ENCODE measurements at regions not wholly inside any gene's neighbourhood (a gene's known extent, or its start where the extent isn't known, plus 50 kb on each side); places are given as distances from the start of the nearest gene placed in this dataset.

GRCh38 chr12:59345406-59345805, 250.4 kb upstream of the SLC16A7 start:
- Histone ChIP-seq H3K27ac (ENCODE audit: insufficient read depth, low read length) (no peak overlapping the region), H3K4ac (ENCODE audit: low read depth, low read length) (no peak overlapping the region), H2BK5ac (ENCODE audit: low read depth, low read length, poor library complexity, severe bottlenecking) (no peak overlapping the region), H3K27me3 (ENCODE audit: control insufficient read depth, insufficient read depth, low read length) (no peaks in the 10 kb centered on the region), H3K79me1 (ENCODE audit: low read depth in 1 of 2, low read length in 2 of 2) (no peaks in the 10 kb centered on the region), H2AFZ (replicated peaks; ENCODE audit: low read length, poor library complexity) (no peak overlapping the region), H2BK120ac (ENCODE audit: low read depth, low read length) (no peak overlapping the region), H3K23ac (ENCODE audit: low read depth, low read length) (no peak overlapping the region), H3K9me1 (ENCODE audit: insufficient read depth, low read length) (no peaks in the 10 kb centered on the region), H2BK20ac (ENCODE audit: low read depth, low read length) (no peak overlapping the region), H3K56ac (ENCODE audit: extremely low read depth, insufficient read depth, low read length) (no peak overlapping the region), H2AK5ac (ENCODE audit: low read depth, low read length) (no peak overlapping the region), H3K4me3 (ENCODE audit: insufficient read depth, low read depth, low read length) (no peak overlapping the region), H3K9me3 (ENCODE audit: control insufficient read depth, insufficient read depth, low read length) (no peaks in the 10 kb centered on the region), H3K4me2 (ENCODE audit: low read depth, low read length) (no peak overlapping the region), H3K9ac (ENCODE audit: low read depth, low read length) (no peak overlapping the region), H4K20me1 (ENCODE audit: insufficient read depth, low read length) (no peaks in the 10 kb centered on the region), H4K5ac (ENCODE audit: low read depth, low read length) (no peak overlapping the region), H4K8ac (ENCODE audit: low read depth in 2 of 2, low read length in 2 of 2) (no peak overlapping the region), H3K4me1 (ENCODE audit: control insufficient read depth, insufficient read depth, low read length) (no peaks in the 10 kb centered on the region), H4K91ac (ENCODE audit: insufficient read depth, low read depth, low read length) (no peak overlapping the region), H3K36me3 (ENCODE audit: control insufficient read depth, insufficient read depth, low read length) (no peaks in the 10 kb centered on the region), H3K14ac (replicated peaks; ENCODE audit: low read depth, low read length) (no peak overlapping the region), H2BK15ac (ENCODE audit: low read depth, low read length) (no peak overlapping the region), H2AK9ac (replicated peaks; ENCODE audit: low read depth, low read length, poor library complexity) (no peak overlapping the region), H3K18ac (ENCODE audit: low read depth, low read length) (no peak overlapping the region)
- TF ChIP-seq BHLHE40 (IDR thresholded peaks at IDR 0.05; ENCODE audit: low read depth, low read length) (no peak), MXI1 (IDR thresholded peaks at IDR 0.05; ENCODE audit: borderline replicate concordance, low read depth, low read length) (no peak), ELK1 (IDR thresholded peaks at IDR 0.05; ENCODE audit: borderline replicate concordance, low read depth, low read length) (no peak)
- intact Hi-C loops (cut with micrococcal nuclease): no loop called here
- in situ Hi-C loops (cut with MboI; ENCODE audit: low sequenced_read_pairs): no loop called here
- ATAC-seq (ENCODE audit: low read depth) (no peak), DNase-seq (no peak)
- dilution Hi-C loops (cut with HindIII; ENCODE audit: low sequenced_read_pairs, unreplicated experiment): no loop called here
- ChIA-PET POLR2A (ENCODE audit: unreplicated experiment) (no interaction called here), CTCF (no interaction called here)
- WGBS, 2 experiments (ENCODE audit: extremely low coverage in 2 of 2, insufficient read length in 1 of 2): 33% methylated on average over 1 of the region's 4 CpGs; no CpG with 5 or more reads in 1 of the 2 experiments
- BruUV-seq (replicated peaks): no TSS peak

All from IMR-90 (cell line).